SK-N-SH (cell line): ENCODE measurements at regions not wholly inside any gene's neighbourhood (a gene's known extent, or its start where the extent isn't known, plus 50 kb on each side); places are given as distances from the start of the nearest gene placed in this dataset.

Source experiments
- CTCF ChIA-PET: fragments of 300-600, 350-600 bp; formaldehyde crosslinking; extraction: SDS; loops from one replicate; lab custom pipeline; 2021; lab: Yijun Ruan, JAX
- POLR2A ChIA-PET: fragments of 350-600 bp; sonication (Branson Sonifier 250); formaldehyde crosslinking; extraction: SDS; loops from one replicate; lab custom pipeline; 2020; ENCODE audit warnings: antibody characterized with exemption, inconsistent platforms; lab: Yijun Ruan, JAX
- DNase-seq: peaks from one replicate; pipeline ENCODE4 v3.0.0; 2012
- H2AFZ ChIP-seq: fragments of 200-600 bp; sonication (generic); 2 replicates; pipeline ENCODE4 v1.8.1; 2016; ENCODE audit warnings: antibody characterized with exemption, mild to moderate bottlenecking, low read depth
- H3F3A ChIP-seq: fragments of 200-600 bp; sonication (generic); replicated peaks from 2 replicates; pipeline ENCODE3; 2016; ENCODE audit warnings: antibody characterized with exemption, mild to moderate bottlenecking; ENCODE audit not compliant: insufficient read depth
- H3K27ac ChIP-seq, 2 experiments: fragments of 200-500 bp in 1 of 2; fragments of 200-600 bp in 1 of 2; sonication (Bioruptor generic) in 1 of 2; sonication (generic), shearing (Covaris generic) in 1 of 2; 2 replicates each; pipeline versions ENCODE4 v1.5.1 to v1.6.1; 2014 to 2016; ENCODE audit warnings: low read depth in 2 of 2, inconsistent platforms in 1 of 2, low read length in 1 of 2, mild to moderate bottlenecking in 1 of 2, mixed read lengths in 1 of 2
- H3K27me3 ChIP-seq: fragments of 200-600 bp; sonication (generic), shearing (Covaris generic); 2 replicates; pipeline ENCODE4 v1.6.1; 2016; ENCODE audit warnings: mixed run types; ENCODE audit not compliant: insufficient read depth
- H3K36me3 ChIP-seq, 2 experiments: fragments of 200-500 bp in 1 of 2; fragments of 200-600 bp in 1 of 2; sonication (Bioruptor generic) in 1 of 2; sonication (generic) in 1 of 2; replicated peaks in 1 of 2; 2 replicates each; pipeline versions ENCODE3 to v1.5.1; 2014 to 2016; ENCODE audit warnings: low read length in 1 of 2, mild to moderate bottlenecking in 1 of 2; ENCODE audit not compliant: insufficient read depth in 2 of 2, control insufficient read depth in 1 of 2
- H3K4me1 ChIP-seq, 2 experiments: fragments of 200-500 bp in 1 of 2; fragments of 200-600 bp in 1 of 2; sonication (Bioruptor generic) in 1 of 2; sonication (generic), shearing (Covaris generic) in 1 of 2; 2 replicates each; pipeline versions ENCODE4 v1.5.1 to v1.6.1; 2014 to 2016; ENCODE audit warnings: low read depth in 1 of 2, low read length in 1 of 2, mixed run types in 1 of 2; ENCODE audit not compliant: insufficient read depth in 2 of 2, control insufficient read depth in 1 of 2
- H3K4me2 ChIP-seq: fragments of 200-600 bp; sonication (generic), shearing (Covaris generic); 2 replicates; pipeline ENCODE4 v1.6.1; 2017; ENCODE audit warnings: mixed run types
- H3K4me3 ChIP-seq, 2 experiments: fragments of 200-500 bp in 1 of 2; fragments of 200-600 bp in 1 of 2; sonication (Bioruptor generic) in 1 of 2; sonication (generic), shearing (Covaris generic) in 1 of 2; 2 replicates each; pipeline versions ENCODE4 v1.5.1 to v1.8.1; 2014 to 2016; ENCODE audit warnings: low read depth in 2 of 2, inconsistent platforms in 1 of 2, low read length in 1 of 2, mild to moderate bottlenecking in 1 of 2, mixed read lengths in 1 of 2, moderate library complexity in 1 of 2
- H3K79me2 ChIP-seq: fragments of 200-600 bp; sonication (generic); 2 replicates; pipeline ENCODE4 v1.8.1; 2017; ENCODE audit warnings: mild to moderate bottlenecking; ENCODE audit not compliant: insufficient read depth
- H3K9ac ChIP-seq: fragments of 200-600 bp; sonication (generic); 2 replicates; pipeline ENCODE4 v1.6.1; 2017; ENCODE audit warnings: mixed run types
- H3K9me2 ChIP-seq: fragments of 200-600 bp; sonication (generic); 2 replicates; pipeline ENCODE4 v1.6.1; 2017; ENCODE audit warnings: mixed run types
- H3K9me3 ChIP-seq: fragments of 200-600 bp; sonication (generic); 2 replicates; pipeline ENCODE4 v1.6.1; 2017; ENCODE audit warnings: mixed run types, mild to moderate bottlenecking, moderate library complexity
- H4K20me1 ChIP-seq: fragments of 200-600 bp; sonication (generic); 2 replicates; pipeline ENCODE4 v1.6.1; 2017; ENCODE audit warnings: mild to moderate bottlenecking, mixed run types; ENCODE audit not compliant: insufficient read depth
- ELF1 ChIP-seq: IDR thresholded peaks from 2 replicates; pipeline ENCODE4 v1.4.0; 2012
- GABPA ChIP-seq: IDR thresholded peaks from 2 replicates; pipeline ENCODE4 v1.4.0; 2012; ENCODE audit warnings: low read depth, mild to moderate bottlenecking
- GATA2 ChIP-seq: sonication (generic); formaldehyde crosslinking; IDR thresholded peaks from 2 replicates; pipeline ENCODE4 v1.5.0; 2020; ENCODE audit warnings: mild to moderate bottlenecking, missing genetic modification reagents
- IRF3 ChIP-seq: fragments of 150-350 bp; IDR thresholded peaks from 2 replicates; pipeline ENCODE4 v1.6.1; 2016; ENCODE audit warnings: mild to moderate bottlenecking, low read depth, low read length
- MAX ChIP-seq: IDR thresholded peaks from 2 replicates; pipeline ENCODE4 v1.4.0; 2012; ENCODE audit warnings: low read depth
- MEF2A ChIP-seq: IDR thresholded peaks from 2 replicates; pipeline ENCODE4 v1.4.0; 2012; ENCODE audit warnings: low read depth, borderline replicate concordance
- NRF1 ChIP-seq: IDR thresholded peaks from 2 replicates; pipeline ENCODE4 v1.6.1; 2012; ENCODE audit warnings: low read depth, mild to moderate bottlenecking, low read length
- POLR2AphosphoS5 ChIP-seq: IDR thresholded peaks from 2 replicates; pipeline ENCODE4 v1.6.1; 2012; ENCODE audit warnings: low read depth, low read length
- RAD21 ChIP-seq: IDR thresholded peaks from 2 replicates; pipeline ENCODE4 v1.6.1; 2012; ENCODE audit warnings: mild to moderate bottlenecking, low read length
- SIN3A ChIP-seq: IDR thresholded peaks from 2 replicates; pipeline ENCODE4 v1.6.1; 2012; ENCODE audit warnings: low read depth, mild to moderate bottlenecking, low read length, moderate library complexity, borderline replicate concordance
- TCF12 ChIP-seq: IDR thresholded peaks from 2 replicates; pipeline ENCODE4 v1.4.0; 2012
- TEAD4 ChIP-seq: IDR thresholded peaks from 2 replicates; pipeline ENCODE4 v1.4.0; 2012; ENCODE audit warnings: mild to moderate bottlenecking, borderline replicate concordance; ENCODE audit not compliant: insufficient read depth
- USF1 ChIP-seq: IDR thresholded peaks from 2 replicates; pipeline ENCODE4 v1.4.0; 2012; ENCODE audit warnings: low read depth, borderline replicate concordance
- YY1 ChIP-seq: IDR thresholded peaks from 2 replicates; pipeline ENCODE4 v1.4.0; 2012; ENCODE audit warnings: low read depth, mild to moderate bottlenecking
- WGBS: methylation state at CpG from one replicate; pipeline ENCODE4 v1.1.6; 2017; ENCODE audit warnings: low lambda C conversion rate; 5-methylcytosine and 5-hydroxymethylcytosine counted together

- TF ChIP-seq SIN3A (no peak), POLR2AphosphoS5 (no peak), TEAD4 (no peak), RAD21 (no peak), MAX (no peak)
These were observed 67.5 kb upstream of the PRLR start (continued) for GRCh38 chr5:35297755-35298154.

- no peaks in the 10 kb centered on the region for H3K27me3 ChIP-seq
- DNase-seq = no peak
- H2AFZ ChIP-seq = no peak overlapping the region
- no peak overlapping the region for H3K9ac ChIP-seq
- H3K27ac ChIP-seq = no peak overlapping the region
- no peaks in the 10 kb centered on the region for H4K20me1 ChIP-seq
- no peak overlapping the region for H3K4me2 ChIP-seq
- CTCF ChIA-PET = no interaction called here
- WGBS = 77% methylated on average over 2 of the region's 2 CpGs
- no peak overlapping the region for H3K4me3 ChIP-seq
- H3F3A ChIP-seq = no peaks in the 10 kb centered on the region
- H3K79me2 ChIP-seq = no peaks in the 10 kb centered on the region
- no peaks in the 10 kb centered on the region for H3K4me1 ChIP-seq
- no peaks in the 10 kb centered on the region for H3K36me3 ChIP-seq
- POLR2A ChIA-PET = no interaction called here
- TF ChIP-seq GATA2 (no peak), RAD21 (no peak), IRF3 (no peak), USF1 (no peak)
- no peaks in the 10 kb centered on the region; the same call in 1 of the 2 replicates for H3K9me2 ChIP-seq
- H3K9me3 ChIP-seq = no peaks in the 10 kb centered on the region
These were observed 64.7 kb upstream of the PRLR start for GRCh38 chr5:35294976-35295375.

GRCh38 chr5:35294017-35294416 lies 63.7 kb upstream of the PRLR start:
- no peaks in the 10 kb centered on the region for H3K9me3 ChIP-seq
- no peaks in the 10 kb centered on the region for H4K20me1 ChIP-seq
- DNase-seq = no peak
- H3K4me3 ChIP-seq = no peak overlapping the region
- H3K27ac ChIP-seq = no peak overlapping the region
- no peak overlapping the region for H3K4me2 ChIP-seq
- no peaks in the 10 kb centered on the region for H3K4me1 ChIP-seq
- CTCF ChIA-PET = no interaction called here
- 30% methylated on average over 6 of the region's 6 CpGs for WGBS
- POLR2A ChIA-PET = no interaction called here
- no peak for TF ChIP-seq MEF2A
- no peak for TF ChIP-seq GABPA
- TF ChIP-seq NRF1 = no peak
- TF ChIP-seq ELF1 = no peak
- no peak for TF ChIP-seq YY1
- no peak for TF ChIP-seq TCF12
- no peaks in the 10 kb centered on the region for H3K27me3 ChIP-seq
- no peak overlapping the region for H3K9ac ChIP-seq
- no peaks in the 10 kb centered on the region; the same call in 1 of the 2 replicates for H3K9me2 ChIP-seq
- H2AFZ ChIP-seq = no peak overlapping the region
- no peaks in the 10 kb centered on the region for H3K36me3 ChIP-seq
- H3F3A ChIP-seq = no peaks in the 10 kb centered on the region
- H3K79me2 ChIP-seq = no peaks in the 10 kb centered on the region
